Activated CD8-positive, alpha-beta T cell treated with anti-CD3 and anti-CD28 coated beads for 36 hours (primary cell): ENCODE measurements at regions not wholly inside any gene's neighbourhood (a gene's known extent, or its start where the extent isn't known, plus 50 kb on each side); places are given as distances from the start of the nearest gene placed in this dataset.
"Not testable (repeated sequence)": the region's sequence is repeated elsewhere in the genome, so short reads cannot be mapped to it uniquely, and the experiment has no call there.

Experiments used
- ATAC-seq: fragments of 200-7000 bp; cut with Tn5 transposase; one replicate; pipeline ENCODE4 v1.10.0; 2021; ENCODE audit warnings: mild to moderate bottlenecking, moderate library complexity
- CTCF ChIA-PET: fragments of 350-600 bp; sonication (Branson Sonifier 250); formaldehyde crosslinking; loops from one replicate; lab custom pipeline; 2021; ENCODE audit warnings: antibody characterized with exemption; lab: Charles Lee
- POLR2A ChIA-PET: fragments of 350-600 bp; sonication (Branson Sonifier 250); formaldehyde crosslinking; loops from one replicate; lab custom pipeline; 2021; ENCODE audit warnings: antibody characterized with exemption; lab: Charles Lee
- DNase-seq: peaks from one replicate; pipeline ENCODE4 v3.0.0-alpha.2; 2020
- H3K27ac Mint-ChIP-seq: one replicate; pipeline ENCODE4 v1.8.0; 2021; ENCODE audit warnings: mild to moderate bottlenecking, mixed read lengths
- H3K27me3 Mint-ChIP-seq: one replicate; pipeline ENCODE4 v1.8.0; 2021; ENCODE audit warnings: mixed read lengths
- H3K36me3 Mint-ChIP-seq: one replicate; pipeline ENCODE4 v1.8.0; 2021; ENCODE audit warnings: low read depth, mixed read lengths
- H3K4me1 Mint-ChIP-seq: one replicate; pipeline ENCODE4 v1.8.0; 2021; ENCODE audit warnings: low read depth, mixed read lengths
- H3K4me3 Mint-ChIP-seq: one replicate; pipeline ENCODE4 v1.8.0; 2021; ENCODE audit warnings: mild to moderate bottlenecking, moderate library complexity, mixed read lengths
- H3K9me3 Mint-ChIP-seq: one replicate; pipeline ENCODE4 v1.8.0; 2021; ENCODE audit warnings: mixed read lengths
- intact Hi-C: fragments of 100-400 bp; cut with micrococcal nuclease; formaldehyde crosslinking; loops from one replicate; pipeline ENCODE4 v1.10.0; 2022

- DNase-seq, H3K27me3 Mint-ChIP-seq, ATAC-seq, H3K9me3 Mint-ChIP-seq, intact Hi-C loops, CTCF ChIA-PET, H3K4me3 Mint-ChIP-seq, H3K4me1 Mint-ChIP-seq, POLR2A ChIA-PET, H3K36me3 Mint-ChIP-seq, H3K27ac Mint-ChIP-seq: not testable (repeated sequence)
Measured at GRCh38 chrY:22883569-22883968, 100.5 kb upstream of the BPY2 start.

GRCh38 chrY:22887949-22888348, 96.1 kb upstream of the BPY2 start:
- H3K27me3 Mint-ChIP-seq, H3K4me1 Mint-ChIP-seq, DNase-seq, H3K4me3 Mint-ChIP-seq, POLR2A ChIA-PET, H3K27ac Mint-ChIP-seq, H3K9me3 Mint-ChIP-seq, intact Hi-C loops, CTCF ChIA-PET, H3K36me3 Mint-ChIP-seq: not testable (repeated sequence)
- ATAC-seq: peak; percentile 80

- POLR2A ChIA-PET, DNase-seq, H3K4me1 Mint-ChIP-seq, H3K9me3 Mint-ChIP-seq, H3K4me3 Mint-ChIP-seq, H3K27ac Mint-ChIP-seq, intact Hi-C loops, CTCF ChIA-PET, H3K27me3 Mint-ChIP-seq, ATAC-seq, H3K36me3 Mint-ChIP-seq: not testable (repeated sequence)
Measured at GRCh38 chrY:22903503-22904192, 80.4 kb upstream of the BPY2 start.

- H3K27ac Mint-ChIP-seq, CTCF ChIA-PET, H3K9me3 Mint-ChIP-seq, DNase-seq, ATAC-seq, H3K4me3 Mint-ChIP-seq, POLR2A ChIA-PET, H3K36me3 Mint-ChIP-seq, H3K27me3 Mint-ChIP-seq, H3K4me1 Mint-ChIP-seq, intact Hi-C loops: not testable (repeated sequence)
Measured at GRCh38 chrY:22915069-22915468, 69.0 kb upstream of the BPY2 start.

GRCh38 chrY:22927667-22928066, 56.4 kb upstream of the BPY2 start:
- H3K27me3 Mint-ChIP-seq, H3K36me3 Mint-ChIP-seq, H3K4me3 Mint-ChIP-seq, H3K9me3 Mint-ChIP-seq, CTCF ChIA-PET, H3K4me1 Mint-ChIP-seq, DNase-seq, POLR2A ChIA-PET, ATAC-seq, H3K27ac Mint-ChIP-seq, intact Hi-C loops: not testable (repeated sequence)

- DNase-seq, H3K27me3 Mint-ChIP-seq, H3K27ac Mint-ChIP-seq, H3K4me1 Mint-ChIP-seq, H3K36me3 Mint-ChIP-seq, POLR2A ChIA-PET, H3K9me3 Mint-ChIP-seq, intact Hi-C loops, CTCF ChIA-PET, ATAC-seq, H3K4me3 Mint-ChIP-seq: not testable (repeated sequence)
Measured at GRCh38 chrY:22933454-22933853, 50.6 kb upstream of the BPY2 start.
